ENCODE measurements at regions not wholly inside any gene's neighbourhood (a gene's known extent, or its start where the extent isn't known, plus 50 kb on each side); places are given as distances from the start of the nearest gene placed in this dataset.
"Not testable (repeated sequence)": the region's sequence is repeated elsewhere in the genome, so short reads cannot be mapped to it uniquely, and the experiment has no call there.

GRCh38 chr4:18103876-18104605 is 82.5 kb upstream of the LCORL start:
- no peak for DNase-seq

GRCh38 chr4:18100657-18101056 is 79.1 kb upstream of the LCORL start:
- peak; percentile 57 for DNase-seq

GRCh38 chr4:18090447-18090846 is 68.9 kb upstream of the LCORL start:
- DNase-seq, result not testable (repeated sequence)

GRCh38 chr4:18082236-18082635 is 60.7 kb upstream of the LCORL start:
- no peak for DNase-seq

GRCh38 chr4:18081708-18082107 is 60.2 kb upstream of the LCORL start:
- DNase-seq, result no peak

DNA sequence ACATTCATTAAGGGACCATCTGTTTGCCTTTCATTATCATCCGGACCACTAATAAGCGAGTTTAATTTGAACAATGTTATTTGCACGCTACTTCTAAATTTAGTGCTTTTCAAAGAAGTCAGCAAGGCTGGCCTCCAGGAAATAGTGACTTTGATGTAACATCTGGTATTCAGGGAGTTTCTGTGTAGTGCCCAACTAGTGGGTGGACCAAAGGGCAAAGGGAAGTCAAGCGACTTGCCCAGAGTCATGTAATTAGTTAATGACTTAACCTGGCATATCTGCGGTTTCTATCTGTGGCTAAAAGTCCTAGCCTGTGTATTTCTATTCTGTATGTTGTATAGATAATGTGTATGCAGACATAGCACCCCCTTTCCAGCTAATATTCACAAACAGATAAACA is 56.3 kb upstream of the LCORL start:
- no peak for DNase-seq

DNA sequence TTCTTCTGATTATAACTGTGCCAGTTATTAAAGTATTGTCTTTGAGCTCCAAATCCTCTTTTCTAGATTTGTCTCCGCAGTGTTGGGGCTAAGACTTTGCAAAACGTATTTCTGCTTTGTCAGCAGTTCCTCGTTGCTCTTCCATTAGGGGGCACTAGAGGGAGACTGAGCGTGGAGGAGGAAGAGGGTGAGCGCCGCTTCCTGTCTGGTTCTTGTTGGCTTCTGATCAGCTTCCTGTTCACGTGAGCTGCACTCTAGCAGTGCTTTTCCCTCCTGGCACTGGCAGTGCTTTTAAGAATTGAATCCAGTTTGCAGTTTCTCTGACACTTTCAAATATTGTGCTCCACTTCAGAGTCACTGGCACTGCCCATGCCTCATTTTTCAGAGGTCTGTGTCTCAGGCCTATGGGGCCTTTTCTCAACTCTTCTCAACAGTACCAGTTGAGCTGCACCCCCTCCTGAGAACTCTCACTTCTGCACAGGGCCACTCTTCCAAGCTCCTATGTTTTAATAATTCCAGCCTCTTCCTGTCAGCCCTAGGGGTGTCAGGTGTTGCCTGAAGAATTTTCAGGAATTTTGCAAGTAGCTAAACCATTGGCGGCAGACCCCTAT is 54.4 kb upstream of the LCORL start:
- DNase-seq, result peak; percentile 56

DNA sequence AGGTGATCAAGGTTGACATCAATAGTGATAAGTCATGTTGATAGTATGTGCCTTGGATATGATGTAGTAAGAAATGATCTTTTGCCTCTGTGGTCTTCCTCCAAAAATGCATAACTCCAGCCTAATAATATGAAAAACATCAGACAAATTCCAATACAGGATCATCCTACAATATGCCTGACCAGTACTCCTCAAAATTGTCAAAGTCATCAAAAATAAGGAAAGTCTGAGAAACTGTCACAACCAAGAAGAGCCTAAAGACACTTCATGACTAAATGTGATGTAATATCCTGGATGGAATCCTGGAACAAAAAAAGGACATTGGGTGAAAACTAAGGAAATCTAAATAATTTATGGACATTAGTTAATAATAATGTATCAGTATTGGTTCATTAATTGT is 50.3 kb upstream of the LCORL start:
- DNase-seq, result no peak
